AG10803 (cell line): ENCODE measurements at regions not wholly inside any gene's neighbourhood (a gene's known extent, or its start where the extent isn't known, plus 50 kb on each side); places are given as distances from the start of the nearest gene placed in this dataset.

ENCODE experiments used
- DNase-seq: peaks from one replicate; pipeline ENCODE4 v3.0.0; 2010; ENCODE audit warnings: low read depth
- H3K4me3 ChIP-seq: 2 replicates; pipeline ENCODE4 v1.5.1; 2011; ENCODE audit warnings: mild to moderate bottlenecking, low read length, control low read depth
- TF ChIP-seq, protein P1 (sequence below): conservative IDR thresholded peaks from 2 replicates; pipeline ENCODE4 v1.5.1; 2011; ENCODE audit warnings: mild to moderate bottlenecking, low read length, control low read depth, inconsistent platforms

GRCh38 chr2:16330012-16330411 is 335.6 kb downstream of the CYRIA start:
- DNase-seq = no peak
- TF ChIP-seq, protein P1, sequence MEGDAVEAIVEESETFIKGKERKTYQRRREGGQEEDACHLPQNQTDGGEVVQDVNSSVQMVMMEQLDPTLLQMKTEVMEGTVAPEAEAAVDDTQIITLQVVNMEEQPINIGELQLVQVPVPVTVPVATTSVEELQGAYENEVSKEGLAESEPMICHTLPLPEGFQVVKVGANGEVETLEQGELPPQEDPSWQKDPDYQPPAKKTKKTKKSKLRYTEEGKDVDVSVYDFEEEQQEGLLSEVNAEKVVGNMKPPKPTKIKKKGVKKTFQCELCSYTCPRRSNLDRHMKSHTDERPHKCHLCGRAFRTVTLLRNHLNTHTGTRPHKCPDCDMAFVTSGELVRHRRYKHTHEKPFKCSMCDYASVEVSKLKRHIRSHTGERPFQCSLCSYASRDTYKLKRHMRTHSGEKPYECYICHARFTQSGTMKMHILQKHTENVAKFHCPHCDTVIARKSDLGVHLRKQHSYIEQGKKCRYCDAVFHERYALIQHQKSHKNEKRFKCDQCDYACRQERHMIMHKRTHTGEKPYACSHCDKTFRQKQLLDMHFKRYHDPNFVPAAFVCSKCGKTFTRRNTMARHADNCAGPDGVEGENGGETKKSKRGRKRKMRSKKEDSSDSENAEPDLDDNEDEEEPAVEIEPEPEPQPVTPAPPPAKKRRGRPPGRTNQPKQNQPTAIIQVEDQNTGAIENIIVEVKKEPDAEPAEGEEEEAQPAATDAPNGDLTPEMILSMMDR = no peak
- H3K4me3 ChIP-seq = no peak overlapping the region

DNA sequence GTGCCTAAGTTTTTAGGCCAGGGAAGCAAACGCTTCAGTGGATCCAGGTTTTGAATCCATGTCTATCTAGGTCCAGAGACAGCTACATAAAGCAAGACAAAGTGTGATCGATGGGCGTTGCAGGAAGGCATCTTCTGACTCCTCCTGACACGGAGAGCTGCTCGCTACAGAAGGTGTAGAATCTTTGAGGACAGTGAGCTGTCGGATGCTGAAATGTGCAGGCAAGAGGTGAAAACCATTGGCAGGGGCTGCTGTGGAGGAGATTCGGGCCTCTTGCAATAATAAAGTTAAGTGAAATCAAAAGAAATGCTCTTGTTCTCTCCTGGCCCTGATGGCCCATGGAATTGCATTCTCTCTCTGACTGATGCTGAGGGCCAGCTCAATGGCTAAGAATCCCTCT is 336.2 kb downstream of the CYRIA start:
- TF ChIP-seq, protein P1 = no peak
- DNase-seq = no peak

GRCh38 chr2:16328521-16329190 is 337.0 kb downstream of the CYRIA start:
- TF ChIP-seq, protein P1 = no peak
- DNase-seq = no peak
- H3K4me3 ChIP-seq = no peak overlapping the region

More for the DNA sequence above, 336.2 kb downstream of the CYRIA start:
- H3K4me3 ChIP-seq = no peak overlapping the region

- TF ChIP-seq, protein P1 = no peak
- H3K4me3 ChIP-seq = no peak overlapping the region
Measured at GRCh38 chr2:16327326-16327725, 338.3 kb downstream of the CYRIA start.

GRCh38 chr2:16326711-16327300 is 338.8 kb downstream of the CYRIA start:
- no peak for DNase-seq
- TF ChIP-seq, protein P1 = no peak
- H3K4me3 ChIP-seq = no peak overlapping the region

More at GRCh38 chr2:16327326-16327725, 338.3 kb downstream of the CYRIA start:
- no peak for DNase-seq

DNA sequence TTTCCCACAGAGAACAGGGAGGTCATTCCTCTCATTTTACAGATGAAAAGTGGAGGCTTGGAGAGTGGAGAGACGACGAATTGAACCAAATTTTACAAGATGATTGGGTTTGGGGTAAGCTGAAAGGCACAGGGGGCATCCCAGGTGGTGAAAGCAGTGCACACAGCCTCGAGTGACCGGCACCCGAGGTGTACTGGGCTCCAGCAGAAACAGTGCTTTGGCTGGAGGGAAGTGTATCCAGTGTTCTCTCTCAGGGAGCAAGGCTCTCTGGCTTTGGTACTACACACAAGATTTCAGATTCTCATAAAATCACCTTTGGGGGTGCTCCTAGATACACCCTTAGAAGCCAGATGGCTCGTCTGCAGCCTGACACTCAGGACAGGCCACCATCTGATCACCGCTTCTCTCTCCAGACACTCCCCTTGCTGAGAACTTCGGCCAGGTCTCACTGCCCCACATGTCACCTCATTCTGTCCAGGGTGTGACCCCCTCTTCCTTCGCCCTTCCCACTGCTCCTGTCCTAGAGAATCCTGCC is 339.6 kb downstream of the CYRIA start:
- DNase-seq = no peak
- TF ChIP-seq, protein P1 = no peak
- no peak overlapping the region for H3K4me3 ChIP-seq
